Coronary artery (tissue), 2 donors: ENCODE measurements at regions not wholly inside any gene's neighbourhood (a gene's known extent, or its start where the extent isn't known, plus 50 kb on each side); places are given as distances from the start of the nearest gene placed in this dataset.

Experiments
- DNase-seq: peaks from one replicate; pipeline ENCODE4 v3.0.0-alpha.2; 2017; ENCODE audit warnings: low spot score
- H3K27ac ChIP-seq, 2 donors: fragments of 200-600 bp; sonication (generic); one replicate each; pipeline ENCODE4 v1.5.1; 2016 to 2019
- H3K4me3 ChIP-seq: fragments of 200-600 bp; sonication (generic); 2 replicates; pipeline ENCODE4 v1.5.1; 2016; ENCODE audit warnings: mild to moderate bottlenecking, moderate library complexity
- CTCF ChIP-seq: fragments of 200-600 bp; sonication (generic); IDR thresholded peaks from one replicate; pipeline ENCODE4 v1.5.1; 2019; ENCODE audit warnings: antibody characterized with exemption

- DNase-seq = peak; percentile 50
- Histone ChIP-seq H3K27ac (no peak overlapping the region), H3K4me3 (no peak overlapping the region)
- no peak for TF ChIP-seq CTCF
Observed at GRCh38 chr19:31600731-31601295, 251.6 kb upstream of the TSHZ3 start.

- Histone ChIP-seq H3K27ac (no peak overlapping the region), H3K4me3 (no peak overlapping the region)
- TF ChIP-seq CTCF = no peak
- peak; percentile 24 for DNase-seq
Observed at GRCh38 chr19:31601855-31602254, 252.6 kb upstream of the TSHZ3 start.

GRCh38 chr19:31602548-31602947, 253.3 kb upstream of the TSHZ3 start:
- Histone ChIP-seq H3K4me3 (no peak overlapping the region), H3K27ac (no peak overlapping the region)
- no peak for TF ChIP-seq CTCF
- no peak for DNase-seq

GRCh38 chr19:31604493-31605040, 255.3 kb upstream of the TSHZ3 start:
- H3K4me3 ChIP-seq = no peak overlapping the region
- H3K27ac ChIP-seq = no peak overlapping the region
- no peak for TF ChIP-seq CTCF
- no peak for DNase-seq

- Histone ChIP-seq H3K27ac (no peak overlapping the region), H3K4me3 (no peak overlapping the region)
- DNase-seq = no peak
- no peak for TF ChIP-seq CTCF
Observed at GRCh38 chr19:31610018-31610417, 260.8 kb upstream of the TSHZ3 start.

GRCh38 chr19:31611046-31611877, 262.0 kb upstream of the TSHZ3 start:
- H3K27ac ChIP-seq = no peak overlapping the region
- H3K4me3 ChIP-seq = no peak overlapping the region
- no peak for DNase-seq
- no peak for TF ChIP-seq CTCF

GRCh38 chr19:31612873-31613272, 263.6 kb upstream of the TSHZ3 start:
- no peak for DNase-seq
- Histone ChIP-seq H3K27ac (no peak overlapping the region), H3K4me3 (no peak overlapping the region)
- no peak for TF ChIP-seq CTCF
